Subcutaneous abdominal adipose tissue (tissue), 5 donors: ENCODE measurements at regions not wholly inside any gene's neighbourhood (a gene's known extent, or its start where the extent isn't known, plus 50 kb on each side); places are given as distances from the start of the nearest gene placed in this dataset.

Experiments
- H3K27ac ChIP-seq: one replicate; pipeline ENCODE4 v1.7.0; 2013; ENCODE audit warnings: low read depth, mild to moderate bottlenecking, inconsistent platforms, low read length, moderate library complexity
- H3K27me3 ChIP-seq, 5 donors: one replicate each; pipeline ENCODE4 v1.7.0; 2013; ENCODE audit warnings: low read length in 5 of 5, inconsistent platforms in 1 of 5; ENCODE audit not compliant: control insufficient read depth in 5 of 5, insufficient read depth in 4 of 5
- H3K36me3 ChIP-seq, 5 donors: one replicate each; pipeline ENCODE4 v1.7.0; 2013; ENCODE audit warnings: low read length in 5 of 5; ENCODE audit not compliant: control insufficient read depth in 5 of 5, insufficient read depth in 5 of 5
- H3K4me1 ChIP-seq, 5 donors: one replicate each; pipeline ENCODE4 v1.7.0; 2013; ENCODE audit warnings: low read length in 5 of 5, mild to moderate bottlenecking in 3 of 5, moderate library complexity in 1 of 5; ENCODE audit not compliant: control insufficient read depth in 5 of 5, insufficient read depth in 5 of 5
- H3K4me3 ChIP-seq, 5 donors: one replicate each; pipeline ENCODE4 v1.7.0; 2013; ENCODE audit warnings: low read length in 5 of 5, low read depth in 1 of 5
- H3K9ac ChIP-seq, 5 donors: one replicate each; pipeline ENCODE4 v1.7.0; 2013; ENCODE audit warnings: low read length in 5 of 5, mild to moderate bottlenecking in 4 of 5, moderate library complexity in 3 of 5
- H3K9me3 ChIP-seq, 5 donors: one replicate each; pipeline ENCODE4 v1.7.0; 2013; ENCODE audit warnings: low read length in 5 of 5; ENCODE audit not compliant: control insufficient read depth in 5 of 5
- donor health status: healthy.
- donor health status: healthy.
- donor health status: healthy.
- donor health status: healthy.
- donor health status: healthy.

GRCh38 chr10:21095494-21096055 lies 198.5 kb upstream of the NEBL start:
- no peaks in the 10 kb centered on the region for H3K9me3 ChIP-seq
- no peak overlapping the region for H3K9ac ChIP-seq
- no peak overlapping the region for H3K27ac ChIP-seq
- H3K36me3 ChIP-seq = no peaks in the 10 kb centered on the region
- H3K4me3 ChIP-seq = no peak overlapping the region
- no peaks in the 10 kb centered on the region for H3K4me1 ChIP-seq
- no peaks in the 10 kb centered on the region for H3K27me3 ChIP-seq

GRCh38 chr10:21095073-21095472 lies 198.0 kb upstream of the NEBL start:
- Histone ChIP-seq H3K36me3 (no peaks in the 10 kb centered on the region), H3K9ac (no peak overlapping the region), H3K27me3 (no peaks in the 10 kb centered on the region), H3K9me3 (no peaks in the 10 kb centered on the region), H3K4me3 (no peak overlapping the region), H3K27ac (no peak overlapping the region), H3K4me1 (no peaks in the 10 kb centered on the region)

DNA sequence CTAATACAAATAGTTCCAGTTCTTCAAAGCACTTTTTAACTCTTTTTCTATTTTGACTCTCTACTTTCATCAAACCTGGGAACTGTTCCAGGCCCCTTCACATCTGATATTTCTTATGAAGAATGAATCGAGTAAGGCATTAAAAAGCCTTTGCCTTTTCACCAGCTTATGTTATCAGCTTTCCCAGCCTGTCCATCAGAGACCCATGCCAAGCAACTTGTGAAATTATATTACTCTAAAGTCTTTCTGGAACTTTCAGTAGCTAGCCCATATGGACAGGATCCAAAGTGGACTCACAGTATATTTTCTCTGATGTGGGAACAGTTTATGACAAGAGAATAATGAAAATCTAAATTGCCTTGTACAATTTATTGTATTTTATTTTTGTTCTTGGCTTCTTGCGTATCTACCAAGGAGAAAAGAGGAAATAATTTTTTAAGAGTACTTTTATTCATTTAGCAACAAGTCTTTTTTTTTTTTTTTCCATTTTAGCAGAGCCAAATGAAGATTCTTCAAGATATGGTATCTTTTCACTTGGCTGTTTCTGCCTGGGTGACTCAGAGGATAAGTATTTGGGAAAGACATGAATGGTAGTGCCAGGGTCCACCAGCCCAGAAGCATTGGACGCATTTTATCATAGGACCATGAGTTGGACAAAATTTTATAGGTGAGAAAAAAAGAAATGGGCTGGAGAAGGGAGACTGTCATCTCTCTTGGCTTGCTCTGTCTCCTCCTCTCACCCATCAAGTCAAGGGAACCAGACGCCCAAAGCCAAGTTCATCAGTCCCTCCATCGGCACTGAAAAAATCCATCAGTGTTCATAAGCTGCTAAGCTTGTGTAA lies 195.8 kb upstream of the NEBL start:
- H3K9ac ChIP-seq = no peak overlapping the region
- H3K27me3 ChIP-seq = no peaks in the 10 kb centered on the region
- no peak overlapping the region for H3K27ac ChIP-seq
- H3K4me1 ChIP-seq = no peaks in the 10 kb centered on the region
- no peaks in the 10 kb centered on the region for H3K9me3 ChIP-seq
- H3K4me3 ChIP-seq = no peak overlapping the region
- no peaks in the 10 kb centered on the region for H3K36me3 ChIP-seq

- H3K36me3 ChIP-seq = no peaks in the 10 kb centered on the region
- no peak overlapping the region for H3K27ac ChIP-seq
- no peaks in the 10 kb centered on the region for H3K4me1 ChIP-seq
- no peaks in the 10 kb centered on the region for H3K9me3 ChIP-seq
- H3K4me3 ChIP-seq = no peak overlapping the region
- H3K27me3 ChIP-seq = no peaks in the 10 kb centered on the region
- H3K9ac ChIP-seq = no peak overlapping the region
Observed at GRCh38 chr10:21090609-21091082, 193.5 kb upstream of the NEBL start.

DNA sequence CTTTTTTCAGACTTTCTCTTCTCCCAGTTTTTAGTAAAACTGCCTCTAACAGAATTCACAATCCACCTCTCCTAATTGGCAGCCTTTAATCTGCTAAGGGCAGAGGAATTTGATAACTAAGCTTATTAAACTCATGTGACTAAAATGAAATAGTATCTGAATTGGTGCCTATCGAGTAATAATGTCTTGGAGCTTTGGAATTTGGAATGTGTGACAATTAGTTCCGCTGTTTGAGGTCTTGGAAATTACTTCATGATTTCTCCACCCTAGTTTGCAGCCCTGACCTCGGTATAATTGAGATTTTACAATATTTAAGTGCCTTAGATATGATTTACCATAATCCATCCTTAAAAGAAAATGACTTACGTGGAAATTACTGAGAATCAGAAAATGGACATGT lies 190.4 kb upstream of the NEBL start:
- H3K9me3 ChIP-seq = no peaks in the 10 kb centered on the region
- H3K27me3 ChIP-seq = no peaks in the 10 kb centered on the region
- no peaks in the 10 kb centered on the region for H3K36me3 ChIP-seq
- no peak overlapping the region for H3K4me3 ChIP-seq
- H3K27ac ChIP-seq = no peak overlapping the region
- no peak overlapping the region for H3K9ac ChIP-seq
- H3K4me1 ChIP-seq = no peaks in the 10 kb centered on the region

GRCh38 chr10:21084700-21085099 lies 187.6 kb upstream of the NEBL start:
- Histone ChIP-seq H3K27me3 (no peaks in the 10 kb centered on the region), H3K9me3 (no peaks in the 10 kb centered on the region), H3K27ac (no peak overlapping the region), H3K4me3 (no peak overlapping the region), H3K36me3 (no peaks in the 10 kb centered on the region), H3K9ac (no peak overlapping the region), H3K4me1 (peaks cover 0 to 5% (median 0%) of the 10 kb centered on the region in 5 donors)

GRCh38 chr10:21083861-21084260 lies 186.8 kb upstream of the NEBL start:
- Histone ChIP-seq H3K4me1 (peaks cover 0 to 7% (median 0%) of the 10 kb centered on the region in 5 donors), H3K27ac (no peak overlapping the region), H3K4me3 (no peak overlapping the region), H3K9ac (no peak overlapping the region), H3K27me3 (no peaks in the 10 kb centered on the region), H3K9me3 (no peaks in the 10 kb centered on the region), H3K36me3 (no peaks in the 10 kb centered on the region)

DNA sequence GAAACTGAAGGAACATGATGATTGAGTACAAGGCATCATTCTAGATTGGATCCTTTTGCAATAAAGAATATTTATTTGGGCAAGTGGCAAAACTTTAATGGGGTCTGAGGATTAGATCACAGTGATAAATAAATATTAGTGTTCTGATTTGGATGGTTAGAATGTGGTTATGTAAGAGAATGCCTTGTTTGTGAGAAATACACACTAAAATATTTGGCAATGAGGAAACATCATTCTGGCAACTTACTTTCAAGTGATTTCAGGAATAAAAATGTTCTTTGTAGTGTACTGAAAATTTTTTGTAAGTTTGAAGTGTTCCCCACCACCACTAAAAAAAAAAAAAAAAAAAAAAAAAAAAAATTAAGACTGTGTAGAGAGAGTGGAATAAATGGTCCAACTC lies 185.1 kb upstream of the NEBL start:
- Histone ChIP-seq H3K4me3 (no peak overlapping the region), H3K4me1 (peaks cover 0 to 8% (median 0%) of the 10 kb centered on the region in 5 donors), H3K9ac (no peak overlapping the region), H3K27ac (no peak overlapping the region), H3K36me3 (no peaks in the 10 kb centered on the region), H3K27me3 (no peaks in the 10 kb centered on the region), H3K9me3 (no peaks in the 10 kb centered on the region)

GRCh38 chr10:21080261-21080660 lies 183.2 kb upstream of the NEBL start:
- H3K9ac ChIP-seq = no peak overlapping the region

GRCh38 chr10:21079330-21079658 lies 182.2 kb upstream of the NEBL start:
- peaks cover 0 to 8% (median 0%) of the 10 kb centered on the region in 5 donors for H3K4me1 ChIP-seq
- no peak overlapping the region for H3K9ac ChIP-seq
- H3K27me3 ChIP-seq = no peaks in the 10 kb centered on the region
- H3K9me3 ChIP-seq = no peaks in the 10 kb centered on the region
- H3K27ac ChIP-seq = no peak overlapping the region
- H3K4me3 ChIP-seq = no peak overlapping the region
- H3K36me3 ChIP-seq = no peaks in the 10 kb centered on the region

More at GRCh38 chr10:21080261-21080660, 183.2 kb upstream of the NEBL start:
- H3K9me3 ChIP-seq = no peaks in the 10 kb centered on the region
- no peaks in the 10 kb centered on the region for H3K36me3 ChIP-seq
- H3K4me3 ChIP-seq = no peak overlapping the region
- H3K27me3 ChIP-seq = no peaks in the 10 kb centered on the region
- H3K4me1 ChIP-seq = peaks cover 0 to 8% (median 0%) of the 10 kb centered on the region in 5 donors
- no peak overlapping the region for H3K27ac ChIP-seq
